HG03175 (cell line): ENCODE measurements at regions not wholly inside any gene's neighbourhood (a gene's known extent, or its start where the extent isn't known, plus 50 kb on each side); places are given as distances from the start of the nearest gene placed in this dataset.

Source experiments
- ATAC-seq: cut with Tn5 transposase; IDR thresholded peaks from one replicate; pipeline ENCODE4 v1.9.1; 2021; ENCODE audit warnings: mild to moderate bottlenecking, moderate library complexity; ENCODE audit not compliant: unreplicated experiment

DNA sequence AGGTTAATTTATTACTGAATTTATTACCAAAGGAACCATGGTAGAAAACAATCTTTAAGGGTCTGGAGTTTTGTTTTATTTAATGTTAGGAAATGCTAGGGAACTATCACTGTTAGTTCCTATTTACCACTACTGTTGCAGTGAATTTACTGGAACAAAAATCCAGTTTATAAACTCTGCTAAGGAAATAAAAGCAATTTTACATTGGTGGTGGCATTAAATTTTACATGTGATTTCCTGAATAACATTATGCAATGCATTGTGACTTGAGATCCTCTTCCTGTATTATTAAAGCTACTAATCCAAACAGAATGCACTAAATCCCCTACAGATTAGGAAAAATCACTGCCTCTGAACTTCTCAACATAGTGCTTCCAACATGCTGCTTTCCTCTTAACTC is 599.5 kb upstream of the PTGER4 start:
- ATAC-seq, result no peak

DNA sequence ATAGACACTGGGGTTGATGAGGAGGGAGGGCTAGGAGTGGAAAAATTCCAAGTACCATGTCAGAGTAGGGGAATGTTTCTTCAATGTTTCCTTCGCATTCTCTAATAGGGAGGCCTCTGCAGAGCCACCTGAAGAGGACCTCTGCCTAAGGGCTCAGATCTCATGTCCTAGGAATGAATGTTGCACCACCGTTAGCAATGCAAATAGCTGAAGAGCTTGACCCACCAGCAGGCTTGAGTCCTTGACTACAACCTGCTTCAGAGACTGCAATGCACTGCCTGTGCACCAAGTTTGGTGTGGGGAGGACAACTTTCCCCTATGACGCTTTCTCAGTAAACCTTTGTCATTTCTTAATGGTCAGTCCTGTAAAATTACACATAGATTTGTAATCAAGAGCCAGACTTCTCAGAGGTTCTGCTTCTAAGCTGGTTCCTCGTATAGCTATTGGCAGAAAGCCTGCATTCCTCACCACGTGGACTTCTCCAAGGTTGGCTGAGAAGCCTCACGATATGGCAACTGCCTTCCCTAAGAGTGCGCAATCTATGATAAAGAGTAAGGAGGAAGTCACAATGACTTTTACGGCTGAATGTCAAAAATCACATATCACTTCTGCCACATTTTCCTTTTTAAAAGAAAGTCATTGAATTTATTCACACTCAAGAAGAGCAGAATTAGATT is 600.7 kb upstream of the PTGER4 start:
- no peak for ATAC-seq

GRCh38 chr5:40074826-40075225 is 604.9 kb upstream of the PTGER4 start:
- ATAC-seq, result no peak

GRCh38 chr5:40073927-40074326 is 605.8 kb upstream of the PTGER4 start:
- ATAC-seq, result no peak

DNA sequence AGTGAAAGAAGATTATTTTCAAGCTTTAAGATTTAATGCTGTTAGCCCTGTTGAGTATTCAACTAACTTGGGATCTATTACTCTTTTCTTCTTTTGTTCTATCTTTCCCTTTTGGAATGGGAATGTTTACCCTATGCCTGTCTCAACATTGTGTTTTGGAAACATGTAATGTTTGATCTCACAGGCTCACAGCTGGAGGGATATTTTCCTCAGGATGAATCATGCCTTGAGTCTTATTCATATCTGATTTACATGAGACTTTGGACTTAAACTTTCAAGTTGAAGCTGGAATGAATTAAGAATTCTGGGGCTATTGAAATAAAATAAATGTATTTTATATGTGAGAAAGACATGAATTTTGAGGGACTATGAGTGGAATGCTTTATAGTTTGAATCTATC is 607.8 kb upstream of the PTGER4 start:
- no peak for ATAC-seq

GRCh38 chr5:40066616-40067015 is 613.1 kb upstream of the PTGER4 start:
- no peak for ATAC-seq

DNA sequence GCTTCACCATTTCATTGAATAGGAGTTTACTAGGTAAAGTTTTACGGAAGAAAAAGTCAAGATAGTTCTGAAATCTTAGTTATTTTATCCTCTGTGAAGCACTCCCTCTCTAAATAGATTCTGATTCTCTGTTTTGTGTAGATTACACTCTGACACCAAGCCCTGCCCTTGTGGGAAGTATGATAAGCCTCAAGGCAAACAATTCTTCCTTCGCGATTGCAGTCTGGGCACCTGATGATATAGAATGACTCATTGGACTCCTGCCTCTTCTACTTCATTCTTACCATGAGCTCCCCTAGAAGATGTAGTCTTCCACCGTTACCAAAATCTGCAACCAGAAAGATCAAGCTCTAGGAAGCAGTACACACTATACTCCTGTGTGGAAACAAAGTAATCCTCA is 626.9 kb upstream of the PTGER4 start:
- ATAC-seq, result no peak

GRCh38 chr5:40046792-40047191 is 622.0 kb upstream of the DAB2 start:
- ATAC-seq, result no peak

GRCh38 chr5:40045429-40045828 is 620.6 kb upstream of the DAB2 start:
- no peak for ATAC-seq

- no peak for ATAC-seq
Measured at GRCh38 chr5:40043916-40044315, 619.1 kb upstream of the DAB2 start.

DNA sequence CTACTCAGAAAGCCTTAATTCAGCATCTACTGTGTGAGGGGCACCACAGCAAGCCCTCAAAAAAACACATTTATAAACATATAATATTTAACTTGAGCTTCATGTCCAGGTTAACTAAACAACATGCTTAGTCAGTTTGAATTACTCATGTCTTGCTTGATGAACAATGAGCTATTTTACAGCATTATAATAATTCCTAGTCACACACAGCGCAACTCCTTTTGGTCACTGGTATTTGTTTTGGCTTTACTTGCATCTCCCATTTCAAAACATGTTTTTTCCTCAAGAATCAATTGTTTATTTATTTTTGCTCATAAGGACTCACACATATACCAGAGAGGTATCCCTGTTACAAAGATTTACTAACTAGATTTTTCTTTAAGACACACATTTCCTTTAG is 616.7 kb upstream of the DAB2 start:
- no peak for ATAC-seq

DNA sequence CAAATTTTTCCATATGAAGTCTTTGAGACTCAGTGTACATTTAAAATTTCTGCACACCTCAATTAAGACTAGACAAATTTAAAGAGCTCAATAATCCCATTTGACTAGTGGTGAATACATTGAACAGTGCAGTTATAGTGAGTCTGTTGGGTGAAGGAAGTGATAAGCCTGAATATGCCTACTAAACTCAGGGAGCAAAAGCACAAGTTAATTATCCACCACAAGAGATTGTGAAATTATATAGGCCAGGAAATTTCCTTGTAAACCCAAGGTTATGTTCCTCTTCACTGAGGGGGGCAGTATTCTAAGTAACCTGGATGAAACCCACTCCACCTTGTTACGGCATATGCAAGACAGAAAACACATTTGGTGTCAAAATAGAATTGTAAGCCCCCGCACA is 612.9 kb upstream of the DAB2 start:
- ATAC-seq, result no peak

- ATAC-seq, result no peak
Measured at GRCh38 chr5:40034441-40034840, 609.7 kb upstream of the DAB2 start.

- ATAC-seq, result peak; percentile 97
Measured at GRCh38 chr5:40033411-40033810, 608.6 kb upstream of the DAB2 start.

- ATAC-seq, result peak; percentile 21
Measured at GRCh38 chr5:40033009-40033408, 608.2 kb upstream of the DAB2 start.

DNA sequence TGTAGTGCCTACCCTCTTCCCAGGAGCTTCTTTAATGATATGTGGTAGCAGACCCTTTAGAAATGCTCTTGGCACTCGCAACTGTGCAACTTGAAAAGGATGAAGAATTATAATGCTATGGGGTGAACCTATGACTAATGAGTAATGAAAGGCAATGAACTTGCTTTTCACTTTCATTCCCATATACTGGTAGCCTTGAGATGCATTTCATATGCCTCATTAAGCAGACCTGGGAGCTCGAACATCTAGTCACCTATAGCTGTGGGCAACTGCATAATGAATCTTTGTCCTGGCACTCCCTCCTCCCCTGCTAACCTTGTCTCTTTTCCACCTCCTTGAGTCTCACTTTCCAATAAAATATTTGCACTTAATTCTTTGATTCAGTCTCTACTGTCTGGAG is 605.9 kb upstream of the DAB2 start:
- ATAC-seq, result no peak

GRCh38 chr5:40029711-40030495 is 605.1 kb upstream of the DAB2 start:
- no peak for ATAC-seq

DNA sequence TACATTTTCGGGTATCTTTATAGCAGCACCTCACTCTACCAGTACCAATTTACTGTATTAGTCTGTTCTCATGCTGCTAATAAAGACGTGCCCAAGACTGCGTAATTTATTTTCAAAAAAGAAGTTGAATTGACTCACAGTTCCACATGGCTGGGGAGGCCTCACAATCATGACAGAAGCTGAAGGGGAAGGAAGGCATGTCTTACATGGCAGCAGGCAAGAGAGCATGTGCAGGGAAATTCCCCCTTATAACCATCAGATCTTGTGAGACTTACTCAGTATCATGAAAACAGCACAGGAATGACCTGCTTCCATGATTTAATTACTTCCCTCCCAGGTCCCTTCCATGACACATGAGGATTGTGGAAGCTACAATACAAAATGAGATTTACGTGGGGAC is 602.6 kb upstream of the DAB2 start:
- ATAC-seq, result no peak

DNA sequence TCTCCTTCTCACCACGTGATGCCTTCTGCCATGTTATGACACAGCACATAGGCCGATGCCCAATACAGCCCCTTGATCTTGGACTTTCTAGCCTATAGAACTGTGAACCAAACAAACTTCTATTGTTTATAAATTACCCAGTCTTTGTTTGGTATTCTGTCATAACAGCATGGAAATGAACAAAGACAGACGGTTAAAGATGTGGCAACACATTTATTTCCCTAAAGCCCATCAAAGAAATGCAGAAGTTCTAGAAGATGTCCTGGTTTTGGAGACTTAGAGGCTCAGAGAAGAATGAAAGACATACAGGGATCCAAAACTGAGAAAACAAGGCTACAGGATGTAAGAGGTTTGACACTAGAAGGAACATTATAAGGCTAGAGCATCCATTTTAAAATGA is 600.8 kb upstream of the DAB2 start:
- no peak for ATAC-seq

- ATAC-seq, result no peak
Measured at GRCh38 chr5:40022057-40022456, 597.3 kb upstream of the DAB2 start.

DNA sequence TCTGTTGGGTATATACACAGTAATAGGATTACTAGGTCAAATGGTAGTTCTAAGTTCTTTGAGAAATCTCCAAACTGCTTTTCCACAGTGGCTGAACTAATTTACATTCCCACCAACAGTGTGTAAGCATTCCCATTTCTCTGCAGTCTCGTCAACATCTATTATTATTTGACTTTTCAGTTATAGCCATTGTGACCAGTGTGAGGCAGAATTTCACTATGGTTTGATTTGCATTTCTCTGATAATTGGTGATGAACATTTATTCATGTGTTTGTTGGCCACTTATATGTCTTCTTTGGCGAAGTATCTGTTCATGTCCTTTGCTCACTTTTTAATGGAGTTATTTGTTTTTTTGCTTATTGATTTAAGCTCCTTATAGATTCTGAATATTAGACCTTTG is 596.2 kb upstream of the DAB2 start:
- no peak for ATAC-seq

- no peak for ATAC-seq
Measured at GRCh38 chr5:40017918-40018317, 593.1 kb upstream of the DAB2 start.

- ATAC-seq, result no peak
Measured at GRCh38 chr5:40017135-40017534, 592.4 kb upstream of the DAB2 start.
